HepG2 (cell line): ENCODE measurements at regions not wholly inside any gene's neighbourhood (a gene's known extent, or its start where the extent isn't known, plus 50 kb on each side); places are given as distances from the start of the nearest gene placed in this dataset.
A peak's percentile ranks its signal among the peaks of the same experiment; 100 is the strongest.

Experiments used
- ATAC-seq: fragments of 200-7000 bp; cut with Tn5 transposase; 3 replicates; pipeline ENCODE4 v1.9.1; 2020; ENCODE audit warnings: mild to moderate bottlenecking, moderate library complexity
- BruUV-seq: library from RNA; stranded (reverse); fragments of 400-500 nt; replicated peaks from 2 replicates; lab custom pipeline; 2021; lab: Mats Ljungman, UMichigan
- CTCF ChIA-PET: fragments of 300-600 bp; formaldehyde crosslinking; extraction: SDS; loops from one replicate; lab custom pipeline; 2021; ENCODE audit warnings: low total read pairs, inconsistent platforms, low intra/inter-chr PET ratio; lab: Yijun Ruan, JAX
- POLR2A ChIA-PET: fragments of 350-600 bp; sonication (Branson Sonifier 250); formaldehyde crosslinking; loops from one replicate; lab custom pipeline; 2020; ENCODE audit warnings: antibody characterized with exemption, inconsistent platforms; lab: Yijun Ruan, JAX
- DNase-seq: peaks from one replicate; pipeline ENCODE4 v3.0.0-alpha.2; 2015; ENCODE audit warnings: low spot score
- FAIRE-seq: peaks from 3 replicates; lab custom pipeline; 2011; peaks lifted over from hg19 to GRCh38; lab: Jason Lieb, UNC
- H2AFZ ChIP-seq: one replicate; pipeline ENCODE4 v1.6.1; 2011; ENCODE audit warnings: low read length, inconsistent platforms
- H3K27ac ChIP-seq: fragments of 300-600 bp; 3 replicates; pipeline ENCODE4 v1.8.0; 2011; ENCODE audit warnings: mixed run types, mild to moderate bottlenecking, mixed read lengths, low read length, inconsistent platforms; ENCODE audit not compliant: insufficient read depth; ENCODE audit errors: extremely low read length
- H3K27me3 ChIP-seq, 2 experiments: fragments of 200-600 bp in 1 of 2; 2 replicates in 1 of 2; 3 replicates in 1 of 2; pipeline versions ENCODE4 v1.6.0 to v1.8.0; 2011; ENCODE audit warnings: low read length in 2 of 2, mild to moderate bottlenecking in 2 of 2, moderate library complexity in 2 of 2, inconsistent platforms in 1 of 2; ENCODE audit not compliant: insufficient read depth in 2 of 2, control insufficient read depth in 1 of 2
- H3K36me3 ChIP-seq, 2 experiments: fragments of 200-600 bp in 1 of 2; replicated peaks in 1 of 2; 2 replicates in 1 of 2; 3 replicates in 1 of 2; pipeline versions ENCODE4 v1.5.1 to v1.8.0; 2011; ENCODE audit warnings: low read length in 2 of 2, inconsistent platforms in 1 of 2; ENCODE audit not compliant: insufficient read depth in 2 of 2, control insufficient read depth in 1 of 2
- H3K4me1 ChIP-seq: 2 replicates; pipeline ENCODE4 v1.5.1; 2012; ENCODE audit warnings: low read length, inconsistent platforms; ENCODE audit not compliant: insufficient read depth
- H3K4me2 ChIP-seq: 2 replicates; pipeline ENCODE4 v1.6.0; 2011; ENCODE audit warnings: low read depth, low read length, inconsistent platforms
- H3K4me3 ChIP-seq, 3 experiments: fragments of 200-600 bp in 1 of 3; sonication (generic), shearing (Covaris generic) in 1 of 3; replicated peaks in 1 of 3; 2 replicates each; pipeline ENCODE4 v1.5.1; 2011 to 2016; ENCODE audit warnings: low read length in 3 of 3, inconsistent platforms in 2 of 3, low read depth in 2 of 3, mild to moderate bottlenecking in 2 of 3, control low read depth in 1 of 3, mixed read lengths in 1 of 3; ENCODE audit not compliant: insufficient read depth in 1 of 3
- H3K79me2 ChIP-seq: one replicate; pipeline ENCODE4 v1.6.1; 2011; ENCODE audit warnings: low read length, inconsistent platforms; ENCODE audit not compliant: insufficient read depth
- H3K9ac ChIP-seq: 2 replicates; pipeline ENCODE4 v1.6.0; 2011; ENCODE audit warnings: mild to moderate bottlenecking, low read depth, low read length, inconsistent platforms; ENCODE audit not compliant: insufficient read depth
- H3K9me3 ChIP-seq: 2 replicates; pipeline ENCODE4 v1.5.1; 2012; ENCODE audit warnings: mild to moderate bottlenecking, low read length
- H4K20me1 ChIP-seq: 2 replicates; pipeline ENCODE4 v1.6.0; 2011; ENCODE audit warnings: inconsistent platforms, mild to moderate bottlenecking, low read length, moderate library complexity; ENCODE audit not compliant: insufficient read depth
- CCAR2 ChIP-seq: fragments of 200-400 bp; formaldehyde crosslinking; optimal IDR thresholded peaks from 2 replicates; pipeline ENCODE3; 2018; ENCODE audit warnings: low read depth, mild to moderate bottlenecking, low read length, moderate library complexity
- ERF ChIP-seq: IDR thresholded peaks from 2 replicates; pipeline ENCODE4 v1.6.1; 2018; ENCODE audit warnings: missing biosample characterization, missing genetic modification reagents
- ETV6 ChIP-seq: sonication (generic); formaldehyde crosslinking; conservative IDR thresholded peaks from 2 replicates; pipeline ENCODE4 v1.4.0; 2020; ENCODE audit warnings: missing genetic modification reagents
- ISL2 ChIP-seq: sonication (generic); formaldehyde crosslinking; IDR thresholded peaks from 2 replicates; pipeline ENCODE4 v1.5.0; 2020; ENCODE audit warnings: missing genetic modification reagents
- MAFF ChIP-seq: IDR thresholded peaks from 2 replicates; pipeline ENCODE4 v1.6.1; 2011; ENCODE audit warnings: low read depth, low read length, improper control_type of control experiment
- MAFK ChIP-seq, 2 experiments: IDR thresholded peaks in 1 of 2; conservative IDR thresholded peaks in 1 of 2; 2 replicates each; pipeline ENCODE4 v1.6.1; 2011; ENCODE audit warnings: improper control_type of control experiment in 2 of 2, low read length in 2 of 2
- ZFP82 ChIP-seq: sonication (generic); formaldehyde crosslinking; IDR thresholded peaks from 2 replicates; pipeline ENCODE4 v1.5.1; 2020; ENCODE audit warnings: mild to moderate bottlenecking, missing genetic modification reagents, borderline replicate concordance
- ZNF317 ChIP-seq: sonication (generic); formaldehyde crosslinking; IDR thresholded peaks from 2 replicates; pipeline ENCODE4 v1.5.0; 2020; ENCODE audit warnings: mild to moderate bottlenecking, missing genetic modification reagents
- ZZZ3 ChIP-seq: sonication (generic); formaldehyde crosslinking; IDR thresholded peaks from 2 replicates; pipeline ENCODE4 v1.4.0; 2020; ENCODE audit warnings: missing genetic modification reagents, mild to moderate bottlenecking, borderline replicate concordance
- in situ Hi-C: cut with HindIII; loops from 2 replicates; pipeline ENCODE4 v1.10.0; 2017; ENCODE audit warnings: low pct_unique_long_range_greater_than_20kb; ENCODE audit not compliant: extremely low pct_ligation_motif_present
- intact Hi-C: fragments of 100-400 bp; cut with micrococcal nuclease; formaldehyde crosslinking; loops from one replicate; pipeline ENCODE4 v1.10.0; 2022; ENCODE audit not compliant: unreplicated experiment
- TF ChIP-seq, protein P1 (sequence below): sonication (generic); formaldehyde crosslinking; IDR thresholded peaks from 2 replicates; pipeline ENCODE4 v1.4.0; 2020; ENCODE audit warnings: missing genetic modification reagents, borderline replicate concordance

- TF ChIP-seq, protein P1, sequence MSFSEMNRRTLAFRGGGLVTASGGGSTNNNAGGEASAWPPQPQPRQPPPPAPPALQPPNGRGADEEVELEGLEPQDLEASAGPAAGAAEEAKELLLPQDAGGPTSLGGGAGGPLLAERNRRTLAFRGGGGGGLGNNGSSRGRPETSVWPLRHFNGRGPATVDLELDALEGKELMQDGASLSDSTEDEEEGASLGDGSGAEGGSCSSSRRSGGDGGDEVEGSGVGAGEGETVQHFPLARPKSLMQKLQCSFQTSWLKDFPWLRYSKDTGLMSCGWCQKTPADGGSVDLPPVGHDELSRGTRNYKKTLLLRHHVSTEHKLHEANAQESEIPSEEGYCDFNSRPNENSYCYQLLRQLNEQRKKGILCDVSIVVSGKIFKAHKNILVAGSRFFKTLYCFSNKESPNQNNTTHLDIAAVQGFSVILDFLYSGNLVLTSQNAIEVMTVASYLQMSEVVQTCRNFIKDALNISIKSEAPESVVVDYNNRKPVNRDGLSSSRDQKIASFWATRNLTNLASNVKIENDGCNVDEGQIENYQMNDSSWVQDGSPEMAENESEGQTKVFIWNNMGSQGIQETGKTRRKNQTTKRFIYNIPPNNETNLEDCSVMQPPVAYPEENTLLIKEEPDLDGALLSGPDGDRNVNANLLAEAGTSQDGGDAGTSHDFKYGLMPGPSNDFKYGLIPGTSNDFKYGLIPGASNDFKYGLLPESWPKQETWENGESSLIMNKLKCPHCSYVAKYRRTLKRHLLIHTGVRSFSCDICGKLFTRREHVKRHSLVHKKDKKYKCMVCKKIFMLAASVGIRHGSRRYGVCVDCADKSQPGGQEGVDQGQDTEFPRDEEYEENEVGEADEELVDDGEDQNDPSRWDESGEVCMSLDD: no peak
- no peak for TF ChIP-seq ZFP82
- TF ChIP-seq ERF (CRISPR knock-in tag): no peak
- TF ChIP-seq ISL2 (CRISPR knock-in tag): no peak
- no peak for TF ChIP-seq ZNF317
- TF ChIP-seq CCAR2: no peak
- TF ChIP-seq ETV6 (CRISPR knock-in tag): no peak
Observed at GRCh38 chr3:147846854-147847478, 437.8 kb downstream of the ZIC1 start (continued).

DNA sequence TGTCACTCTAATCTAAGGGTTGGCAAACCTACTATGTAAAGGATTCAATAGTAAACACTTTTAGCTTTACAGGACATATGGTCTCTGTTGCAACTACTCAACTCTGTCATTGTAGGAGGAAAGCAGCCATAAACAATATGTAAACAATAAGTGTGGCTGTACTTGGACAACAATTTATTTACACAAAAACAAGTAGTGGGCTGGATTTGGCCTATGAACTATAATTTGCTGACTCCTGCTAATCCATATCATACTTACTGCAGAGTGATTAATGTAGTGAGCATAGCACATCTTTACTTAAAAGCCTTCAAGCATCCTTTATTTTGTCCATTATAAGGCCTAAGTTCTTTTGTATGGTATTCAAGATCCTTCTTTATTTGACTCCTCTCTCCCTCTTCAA lies 441.9 kb downstream of the ZIC1 start:
- no TSS peak for BruUV-seq
- H3K4me2 ChIP-seq: no peak overlapping the region
- no peak for DNase-seq
- FAIRE-seq: no peak
- ChIA-PET CTCF (no interaction called here), POLR2A (no interaction called here)
- no peaks in the 10 kb centered on the region for H3K27me3 ChIP-seq
- no peak for ATAC-seq
- no peaks in the 10 kb centered on the region for H3K4me1 ChIP-seq
- in situ Hi-C loops (no loop called here), intact Hi-C loops (no loop called here)
- H2AFZ ChIP-seq: no peak overlapping the region
- peaks cover 9% of the 10 kb centered on the region for H3K9me3 ChIP-seq
- no peak overlapping the region for H3K27ac ChIP-seq
- H3K9ac ChIP-seq: no peak overlapping the region
- H3K79me2 ChIP-seq: no peaks in the 10 kb centered on the region
- no peaks in the 10 kb centered on the region for H4K20me1 ChIP-seq
- peak; percentile 32 to 59; a peak in 1 of 4 replicates for TF ChIP-seq MAFK (conservative IDR thresholded peaks at IDR 0.05 in 1 of 2, IDR thresholded peaks at IDR 0.05 in 1 of 2; ENCODE audit: low read length in 2 of 2)
- peak; percentile 38; the same call in 1 of the 2 replicates for TF ChIP-seq MAFF
- TF ChIP-seq ZZZ3 (CRISPR knock-in tag): no peak
- H3K4me3 ChIP-seq: no peak overlapping the region
- no peaks in the 10 kb centered on the region for H3K36me3 ChIP-seq
